Retina (tissue), 1 donor: ENCODE measurements at regions not wholly inside any gene's neighbourhood (a gene's known extent, or its start where the extent isn't known, plus 50 kb on each side); places are given as distances from the start of the nearest gene placed in this dataset.
"Not testable (repeated sequence)": the region's sequence is repeated elsewhere in the genome, so short reads cannot be mapped to it uniquely, and the experiment has no call there.

Experiments used
- DNase-seq: peaks from one replicate; pipeline ENCODE4 v3.0.0-alpha.2; 2016

- DNase-seq, result no peak
Measured at GRCh38 chr13:39982745-39983144, 327.3 kb downstream of the COG6 start.

DNA sequence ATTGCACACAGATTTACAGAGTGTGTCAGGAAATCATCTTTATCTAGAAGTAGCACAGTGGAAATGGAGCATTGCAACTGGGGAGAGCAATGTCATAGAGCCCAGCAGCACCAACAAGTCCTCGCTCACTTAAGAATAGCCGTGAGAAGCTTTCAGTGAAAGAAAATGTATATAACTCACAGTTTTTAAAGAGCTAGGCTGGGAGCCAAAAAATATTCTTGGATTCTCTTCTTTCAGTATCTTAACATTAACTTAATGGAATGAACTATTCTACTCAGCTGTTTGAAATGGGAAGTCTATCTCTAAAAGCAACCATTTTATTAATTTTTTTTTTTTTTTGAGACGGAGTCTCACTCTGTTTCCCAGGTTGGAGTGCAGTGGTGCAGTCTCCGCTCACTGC lies 329.6 kb downstream of the COG6 start:
- no peak for DNase-seq

- DNase-seq, result peak; percentile 68
Measured at GRCh38 chr13:39988351-39988750, 332.9 kb downstream of the COG6 start.

- no peak for DNase-seq
Measured at GRCh38 chr13:39998166-39998565, 342.7 kb downstream of the COG6 start.

DNA sequence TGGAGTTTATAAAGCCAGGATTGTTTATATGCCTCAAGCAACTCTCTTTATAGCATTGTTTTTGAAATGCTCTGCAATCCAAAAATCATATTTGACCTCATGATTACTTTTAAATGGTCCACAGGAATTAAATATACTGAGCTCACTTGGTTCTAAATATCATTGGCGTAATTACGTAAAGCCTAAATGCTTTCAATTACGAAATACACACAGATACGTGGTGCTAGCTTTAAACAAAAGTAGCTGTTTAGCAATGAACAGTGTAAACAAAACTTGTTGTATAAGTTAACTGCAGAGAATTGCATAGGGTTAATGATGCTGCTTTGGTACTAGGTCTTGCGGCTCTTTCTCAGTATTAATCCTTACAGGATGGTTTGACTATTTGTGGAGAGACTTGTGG lies 346.6 kb downstream of the COG6 start:
- DNase-seq, result no peak

GRCh38 chr13:40013554-40013953 lies 358.1 kb downstream of the COG6 start:
- DNase-seq, result no peak

GRCh38 chr13:40016953-40017660 lies 361.6 kb downstream of the COG6 start:
- no peak for DNase-seq

DNA sequence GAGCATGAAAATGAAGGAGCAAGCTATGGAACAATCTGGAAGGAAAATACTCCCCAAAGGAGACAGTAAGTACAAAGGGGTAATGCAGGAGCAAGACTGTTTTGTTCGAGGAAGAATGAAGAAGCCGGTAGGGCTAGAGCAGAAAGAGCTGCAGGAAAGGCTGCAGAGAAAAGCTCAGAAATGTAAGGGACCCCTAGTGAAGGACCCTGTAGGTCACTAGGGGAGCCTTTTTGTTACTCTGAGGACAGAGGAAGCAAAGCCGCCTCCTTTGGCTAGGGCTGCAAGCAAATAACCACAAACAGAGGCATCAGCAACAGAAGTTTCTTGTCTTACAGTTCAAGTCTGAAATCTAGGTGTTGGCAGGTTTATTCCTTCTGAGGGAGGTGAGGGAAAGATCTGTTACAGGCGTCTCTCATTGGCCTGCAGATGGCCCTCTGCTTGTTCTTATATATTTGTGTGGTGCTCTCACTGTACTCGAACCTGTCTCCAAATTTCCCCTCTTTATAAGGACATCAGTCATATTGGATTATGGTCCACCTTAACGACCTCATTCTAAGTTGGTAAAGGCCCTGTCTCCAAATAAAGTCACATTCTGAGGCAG lies 362.3 kb downstream of the COG6 start:
- no peak for DNase-seq

- no peak for DNase-seq
Measured at GRCh38 chr13:40023595-40024203, 368.2 kb downstream of the COG6 start.

DNA sequence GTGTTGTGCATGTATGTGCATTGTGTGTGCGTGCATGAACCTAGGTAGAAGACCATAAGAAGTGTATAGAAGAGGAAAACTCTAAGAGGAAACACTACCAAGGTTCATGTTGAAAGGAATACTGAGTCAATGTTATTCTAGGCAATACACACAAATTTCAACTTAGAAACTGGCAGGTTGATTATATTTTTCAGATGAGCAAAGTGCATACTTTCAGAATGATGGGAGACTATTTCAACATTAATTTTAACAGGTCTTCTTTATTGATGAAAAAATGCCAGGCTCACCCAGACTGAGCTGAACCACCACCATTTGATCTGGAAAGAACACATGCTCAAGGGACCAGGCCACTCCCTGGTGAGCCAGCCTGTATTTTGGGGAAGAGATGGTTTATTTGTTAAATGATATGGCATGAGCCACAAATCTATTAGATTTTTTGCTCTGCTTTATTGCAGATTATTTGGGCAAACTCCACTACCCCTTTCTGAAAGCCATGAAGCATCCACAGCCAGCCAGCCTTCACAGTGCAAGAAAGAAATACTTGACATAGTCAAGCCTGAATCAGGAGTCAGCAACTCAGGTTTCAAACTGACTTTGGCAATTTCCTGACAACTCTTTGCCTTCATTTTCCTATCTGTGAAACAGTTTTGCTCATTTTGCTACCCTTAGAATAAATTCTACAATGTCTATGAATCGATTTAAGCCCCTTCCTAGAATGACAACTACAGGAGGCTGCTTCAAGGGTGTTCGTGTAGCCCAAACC lies 368.9 kb downstream of the COG6 start:
- DNase-seq, result no peak

GRCh38 chr13:40024967-40025714 lies 369.7 kb downstream of the COG6 start:
- DNase-seq, result no peak

- no peak for DNase-seq
Measured at GRCh38 chr13:40026174-40026585, 370.7 kb downstream of the COG6 start.

- no peak for DNase-seq
Measured at GRCh38 chr13:40026741-40027140, 371.3 kb downstream of the COG6 start.

DNA sequence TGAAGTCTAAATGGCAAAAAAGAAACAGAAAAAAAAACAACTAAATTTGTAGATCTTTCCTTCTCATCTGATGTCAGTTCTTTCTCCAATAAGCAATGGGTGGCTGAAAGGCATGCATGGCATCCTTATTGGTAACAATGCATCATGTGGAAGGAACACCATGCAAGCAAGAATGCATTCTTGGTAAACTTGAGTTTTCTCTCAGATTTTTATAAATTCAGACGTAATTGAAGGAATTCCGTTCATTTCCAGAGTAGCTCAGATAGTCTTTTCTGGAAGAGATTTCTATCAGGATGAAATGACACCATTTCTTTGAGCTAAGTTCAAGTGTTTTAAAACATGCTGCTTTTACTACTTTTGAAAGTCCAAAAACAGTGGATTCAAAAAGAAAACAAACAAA lies 373.0 kb downstream of the COG6 start:
- DNase-seq, result no peak

DNA sequence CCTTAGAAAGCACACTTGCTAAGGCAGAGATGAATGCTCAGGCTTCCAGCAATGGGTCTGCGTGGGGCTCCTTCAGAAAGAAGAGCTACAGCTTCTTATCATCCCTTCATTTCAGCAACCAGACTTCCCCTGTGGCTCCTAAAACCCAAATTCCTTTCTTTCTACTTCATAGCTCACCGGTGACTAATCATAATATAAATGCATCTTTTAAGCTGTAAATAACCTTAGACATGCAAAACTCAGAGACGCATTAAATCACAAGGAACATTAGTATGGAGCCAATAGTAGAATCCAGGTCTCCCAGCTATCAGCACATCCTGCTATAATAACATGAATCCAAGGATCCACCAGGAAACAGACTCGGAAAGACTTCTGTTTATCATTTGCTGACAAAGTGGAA lies 375.6 kb downstream of the COG6 start:
- no peak for DNase-seq

DNA sequence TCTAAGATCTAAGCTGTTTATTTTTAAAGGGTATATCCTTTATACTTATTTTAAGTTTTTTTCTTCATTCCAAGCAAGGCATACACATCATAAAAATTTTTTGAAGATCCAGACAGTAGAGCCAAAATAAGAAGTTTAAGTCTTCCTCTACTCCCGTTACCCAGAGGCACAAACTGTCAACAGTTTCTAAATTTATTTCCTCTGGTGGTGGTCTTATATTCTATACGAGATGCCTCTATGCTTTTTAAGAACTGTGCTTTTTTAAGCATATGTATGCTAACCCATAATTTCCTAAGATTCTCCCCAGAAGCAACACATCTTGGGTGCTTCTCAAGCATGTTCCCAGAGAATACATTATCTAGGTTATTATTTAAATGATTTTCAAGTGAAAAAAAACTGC lies 383.6 kb downstream of the COG6 start:
- DNase-seq, result no peak

DNA sequence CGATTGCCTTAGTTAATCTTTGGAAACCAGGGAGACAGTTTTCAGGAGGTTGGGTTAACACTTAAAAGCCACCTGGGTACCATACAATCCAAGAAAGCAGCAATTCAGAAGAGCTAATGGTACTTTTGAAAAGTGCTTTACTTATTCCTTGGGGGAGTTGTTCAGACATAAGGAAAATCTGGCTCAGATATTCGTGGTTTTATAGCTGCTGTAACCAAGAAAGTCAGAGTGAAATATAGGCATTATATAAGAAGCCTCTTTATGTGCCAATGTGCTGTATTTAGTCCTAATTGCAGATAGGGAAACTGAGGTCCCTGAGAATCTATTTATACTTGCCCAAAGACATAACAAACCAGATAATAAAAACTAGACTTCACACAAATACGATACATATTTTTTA lies 387.5 kb downstream of the COG6 start:
- no peak for DNase-seq

DNA sequence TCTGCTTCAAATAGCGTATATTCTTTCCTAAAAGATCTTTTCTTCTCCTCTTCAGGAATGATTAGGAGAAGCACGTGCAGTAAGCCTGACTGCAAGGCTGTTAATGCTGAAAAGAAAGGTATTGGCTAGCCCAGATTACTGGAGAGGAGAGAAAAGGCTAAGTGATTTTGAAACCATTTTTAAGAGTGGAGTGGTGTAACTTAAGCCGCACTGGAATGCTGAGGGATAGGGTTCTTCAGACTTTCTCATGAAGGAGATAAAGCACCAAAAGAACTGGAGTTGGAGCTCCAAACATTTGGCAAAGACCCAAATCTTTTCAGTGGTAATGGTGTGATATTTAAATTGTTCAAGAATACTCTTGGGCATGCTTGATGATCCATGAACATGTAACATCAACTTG lies 388.3 kb downstream of the COG6 start:
- no peak for DNase-seq

GRCh38 chr13:40047322-40047771 lies 391.9 kb downstream of the COG6 start:
- DNase-seq, result no peak

DNA sequence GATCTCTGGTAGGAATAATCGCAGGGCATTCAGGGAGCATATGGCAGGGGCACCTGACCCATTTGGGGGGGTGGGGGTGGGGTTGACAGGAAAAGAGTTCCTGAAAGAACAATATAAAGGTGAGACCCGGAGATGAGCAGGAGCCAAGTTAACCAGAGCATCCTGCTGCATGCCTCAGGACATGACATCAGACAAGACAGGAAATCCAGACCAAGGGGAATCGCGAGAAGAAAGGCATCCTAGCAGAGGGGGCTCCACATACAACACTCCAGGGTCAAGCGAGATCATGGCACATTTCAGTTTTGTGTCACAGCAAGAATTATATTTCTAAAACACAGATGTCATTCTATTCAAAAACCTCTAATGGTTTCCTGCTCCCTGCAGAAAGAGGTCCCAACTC lies 393.1 kb downstream of the COG6 start:
- DNase-seq, result no peak

DNA sequence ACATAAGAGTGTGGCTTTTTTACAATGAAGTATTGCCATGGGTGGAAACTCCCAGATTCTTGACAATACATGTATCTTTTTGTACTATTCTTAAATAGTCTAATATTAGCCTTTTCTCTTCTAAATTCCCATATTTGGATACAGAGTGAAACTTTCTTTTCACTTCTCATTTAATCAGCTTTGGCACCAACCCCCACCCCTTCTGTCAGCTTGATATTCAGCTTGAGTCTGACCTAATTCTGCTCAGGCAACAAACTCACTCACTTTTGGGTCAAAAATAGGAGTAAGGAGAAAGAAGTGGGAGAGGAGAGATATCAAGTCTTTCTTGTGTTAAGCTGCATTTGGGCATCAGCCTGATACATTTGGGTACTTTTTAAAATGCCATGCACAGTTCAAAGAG lies 397.5 kb downstream of the COG6 start:
- DNase-seq, result no peak

DNA sequence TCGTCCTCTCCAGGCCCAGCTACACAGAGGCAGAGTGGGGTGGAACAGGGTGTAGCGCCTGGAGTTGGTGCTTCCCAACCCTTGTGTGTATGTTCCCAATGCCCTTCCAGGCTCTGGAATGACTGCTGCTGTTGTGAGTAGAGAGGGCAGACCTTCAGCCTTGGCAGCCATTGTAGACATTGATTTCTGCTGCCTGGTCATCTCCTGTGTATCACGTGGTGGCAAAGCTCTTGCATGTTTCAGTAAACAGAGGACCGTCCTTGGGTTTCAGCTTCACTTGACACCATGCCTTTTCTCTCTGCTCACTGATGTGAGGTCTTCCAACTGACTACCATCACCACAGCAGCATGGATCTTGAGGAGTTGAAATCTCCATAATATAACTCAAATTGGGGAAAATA lies 397.9 kb downstream of the COG6 start:
- DNase-seq, result no peak

- DNase-seq, result not testable (repeated sequence)
Measured at GRCh38 chr13:40054422-40054821, 399.0 kb downstream of the COG6 start.
